Fibroblast of villous mesenchyme (primary cell): ENCODE measurements at regions not wholly inside any gene's neighbourhood (a gene's known extent, or its start where the extent isn't known, plus 50 kb on each side); places are given as distances from the start of the nearest gene placed in this dataset.

ENCODE experiments used
- DNase-seq: peaks from one replicate; pipeline ENCODE4 v3.0.0-alpha.2; 2010; ENCODE audit warnings: low read depth
- H3K4me3 ChIP-seq: 2 replicates; pipeline ENCODE4 v1.5.1; 2011; ENCODE audit warnings: low read depth, mild to moderate bottlenecking, low read length
- TF ChIP-seq, protein P1 (sequence below): IDR thresholded peaks from 2 replicates; pipeline ENCODE4 v1.5.1; 2012; ENCODE audit warnings: low read depth, mild to moderate bottlenecking, low read length; ENCODE audit not compliant: insufficient read depth

DNA sequence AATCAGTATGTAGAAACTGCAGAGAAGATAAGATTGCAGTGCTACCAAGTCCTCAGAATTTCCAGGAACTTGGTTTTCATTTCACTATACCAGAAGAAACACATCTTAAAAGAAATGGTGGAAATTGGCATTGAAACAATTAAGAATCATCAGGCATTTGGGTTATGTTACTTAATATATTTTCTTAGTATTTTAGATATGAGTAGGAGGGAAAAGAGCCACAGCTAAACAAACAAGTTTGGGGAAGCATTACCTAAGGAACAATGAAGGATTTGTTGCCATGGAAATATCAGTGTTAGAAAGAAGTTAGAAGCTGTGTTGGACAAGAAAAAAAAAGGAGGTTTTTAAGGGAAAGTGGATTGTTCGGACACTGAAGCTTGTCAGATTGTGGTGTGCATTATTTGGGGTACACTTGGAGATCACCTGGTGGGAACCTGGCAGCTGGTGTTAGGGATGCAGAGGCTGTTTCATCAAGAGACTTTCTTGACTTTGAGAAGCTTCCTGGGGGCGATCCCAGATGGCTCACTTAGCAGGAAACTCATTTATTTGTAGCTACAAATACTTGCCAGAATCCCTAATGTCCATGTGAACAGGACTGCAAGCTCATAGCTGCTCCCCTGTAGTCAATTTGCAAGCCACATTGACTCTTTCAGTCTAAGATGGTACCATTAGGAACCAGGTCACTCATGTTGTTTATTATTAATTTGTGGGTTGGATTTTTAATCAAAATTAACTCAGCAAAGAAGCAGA is 246.7 kb downstream of the RFC3 start:
- H3K4me3 ChIP-seq = no peak overlapping the region
- DNase-seq = no peak
- TF ChIP-seq, protein P1, sequence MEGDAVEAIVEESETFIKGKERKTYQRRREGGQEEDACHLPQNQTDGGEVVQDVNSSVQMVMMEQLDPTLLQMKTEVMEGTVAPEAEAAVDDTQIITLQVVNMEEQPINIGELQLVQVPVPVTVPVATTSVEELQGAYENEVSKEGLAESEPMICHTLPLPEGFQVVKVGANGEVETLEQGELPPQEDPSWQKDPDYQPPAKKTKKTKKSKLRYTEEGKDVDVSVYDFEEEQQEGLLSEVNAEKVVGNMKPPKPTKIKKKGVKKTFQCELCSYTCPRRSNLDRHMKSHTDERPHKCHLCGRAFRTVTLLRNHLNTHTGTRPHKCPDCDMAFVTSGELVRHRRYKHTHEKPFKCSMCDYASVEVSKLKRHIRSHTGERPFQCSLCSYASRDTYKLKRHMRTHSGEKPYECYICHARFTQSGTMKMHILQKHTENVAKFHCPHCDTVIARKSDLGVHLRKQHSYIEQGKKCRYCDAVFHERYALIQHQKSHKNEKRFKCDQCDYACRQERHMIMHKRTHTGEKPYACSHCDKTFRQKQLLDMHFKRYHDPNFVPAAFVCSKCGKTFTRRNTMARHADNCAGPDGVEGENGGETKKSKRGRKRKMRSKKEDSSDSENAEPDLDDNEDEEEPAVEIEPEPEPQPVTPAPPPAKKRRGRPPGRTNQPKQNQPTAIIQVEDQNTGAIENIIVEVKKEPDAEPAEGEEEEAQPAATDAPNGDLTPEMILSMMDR = no peak

DNA sequence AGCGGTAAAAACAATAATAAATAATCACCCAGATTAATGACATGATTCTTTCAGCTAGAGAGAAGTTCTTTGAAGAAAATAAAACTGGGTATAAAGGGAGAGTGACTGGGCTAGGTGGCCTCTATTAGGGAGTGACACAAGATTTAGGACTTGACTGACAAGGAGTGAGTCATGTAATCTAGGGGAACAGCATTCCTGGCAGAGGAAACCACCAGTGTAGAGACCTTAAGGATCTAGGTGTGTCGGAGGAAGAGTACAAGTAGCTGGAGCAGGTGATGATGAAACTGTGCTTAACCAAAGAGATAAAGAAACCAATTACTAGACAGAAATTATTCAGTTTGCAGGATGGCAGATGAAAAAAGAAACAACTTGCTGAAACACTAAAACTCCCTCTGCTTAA is 248.0 kb downstream of the RFC3 start:
- H3K4me3 ChIP-seq = no peak overlapping the region
- DNase-seq = no peak
- TF ChIP-seq, protein P1 = no peak

DNA sequence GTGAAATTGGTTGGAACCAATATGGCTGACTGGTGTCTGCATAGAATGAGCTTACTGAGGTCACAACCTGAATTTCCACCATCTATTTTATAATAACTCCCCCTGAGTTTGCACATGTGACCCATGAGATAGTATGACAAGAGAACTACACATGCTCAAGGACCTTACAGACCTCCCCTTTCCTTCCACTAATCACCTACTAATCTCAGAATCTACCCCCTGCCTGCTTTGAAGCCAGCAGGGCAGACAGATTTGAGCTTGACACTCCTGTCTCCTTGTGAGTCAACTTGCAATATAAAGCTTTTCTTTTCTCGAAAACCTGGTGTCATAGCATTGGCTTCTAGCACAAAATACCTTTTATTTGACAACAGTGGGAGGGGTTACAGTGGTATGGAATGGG is 248.4 kb downstream of the RFC3 start:
- H3K4me3 ChIP-seq = no peak overlapping the region
- TF ChIP-seq, protein P1 = no peak
- no peak for DNase-seq

DNA sequence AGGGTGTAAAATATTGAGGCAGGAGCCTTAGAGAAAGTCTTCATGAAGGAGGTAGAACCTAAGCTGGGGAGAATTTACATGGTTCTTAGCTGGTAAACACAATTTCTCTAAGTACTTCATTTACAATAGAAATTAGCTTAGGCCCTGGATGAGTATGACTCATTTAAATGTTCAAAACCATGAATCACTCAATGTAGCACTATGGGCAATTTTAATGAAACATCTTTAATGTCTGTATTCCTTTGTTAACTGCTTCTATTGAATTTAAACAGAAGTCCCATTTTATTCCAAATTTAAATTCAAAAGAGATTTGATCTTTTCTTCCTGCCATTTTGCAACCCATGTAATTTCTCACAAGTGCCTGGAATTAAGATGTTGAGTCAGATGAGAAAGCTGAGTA is 252.1 kb downstream of the RFC3 start:
- DNase-seq = no peak
- TF ChIP-seq, protein P1 = no peak
- H3K4me3 ChIP-seq = no peak overlapping the region

DNA sequence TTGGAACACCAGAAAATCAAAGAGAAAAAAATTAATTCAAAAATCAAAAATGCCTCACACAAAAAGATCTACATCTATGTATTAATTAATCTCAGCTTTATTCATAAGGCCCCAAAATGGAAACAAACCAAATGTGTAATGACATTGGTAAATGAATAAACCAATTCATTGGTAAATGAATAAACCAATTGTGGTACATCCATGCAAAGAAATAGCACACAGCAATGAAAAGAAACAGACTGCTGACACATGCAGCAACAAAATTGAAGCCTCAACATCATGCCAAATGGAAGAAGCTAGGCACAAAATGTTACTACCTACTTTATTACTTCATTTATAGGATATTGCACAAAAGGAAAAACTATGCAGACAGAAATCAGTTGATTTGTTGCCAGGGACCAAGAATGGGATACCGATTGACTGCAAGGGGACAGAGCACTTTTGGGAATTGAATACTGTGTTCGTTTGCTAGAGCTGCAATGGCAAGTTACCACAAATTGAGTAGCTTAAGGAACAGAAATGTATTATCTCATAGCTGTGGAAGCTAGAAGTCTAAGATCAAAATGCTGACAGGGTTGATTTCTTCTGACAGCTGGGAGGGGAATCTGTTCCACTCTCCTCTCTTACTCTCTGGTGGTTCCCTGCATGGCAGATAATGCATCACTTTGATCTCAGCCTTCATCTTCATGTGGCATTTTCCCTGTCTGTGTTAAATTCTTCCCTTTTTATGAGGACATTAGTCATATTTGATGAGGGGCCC is 252.8 kb downstream of the RFC3 start:
- no peak for DNase-seq
- no peak overlapping the region for H3K4me3 ChIP-seq
- TF ChIP-seq, protein P1 = no peak

DNA sequence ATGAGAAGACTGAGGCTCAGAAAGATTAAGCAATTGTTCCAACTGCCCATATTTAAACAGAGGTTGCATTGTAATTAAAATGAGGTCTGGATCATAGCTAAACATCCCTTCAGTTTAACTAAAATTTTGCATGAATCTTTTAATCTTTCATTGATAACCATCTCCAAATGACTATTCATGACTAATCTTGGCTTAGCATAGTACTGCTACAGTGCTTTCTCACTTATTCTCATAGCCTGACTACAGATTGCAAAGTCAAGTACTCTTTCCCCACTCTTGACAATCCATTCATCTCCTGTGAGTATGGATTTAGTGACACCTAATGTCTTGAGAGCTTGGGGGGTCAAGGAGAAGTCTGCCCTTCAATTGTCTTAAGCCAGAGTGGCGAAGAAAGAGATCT is 258.4 kb downstream of the RFC3 start:
- no peak for DNase-seq
- TF ChIP-seq, protein P1 = no peak
- H3K4me3 ChIP-seq = no peak overlapping the region
